Astrocyte (in vitro differentiated cells and primary cell): ENCODE measurements at regions not wholly inside any gene's neighbourhood (a gene's known extent, or its start where the extent isn't known, plus 50 kb on each side); places are given as distances from the start of the nearest gene placed in this dataset.
"Not testable (repeated sequence)": the region's sequence is repeated elsewhere in the genome, so short reads cannot be mapped to it uniquely, and the experiment has no call there.

Source experiments
- CTCF ChIP-seq: IDR thresholded peaks from 2 replicates; pipeline ENCODE4 v1.5.1; 2011; ENCODE audit warnings: low read depth, mild to moderate bottlenecking, inconsistent platforms, low read length, moderate library complexity; ENCODE audit not compliant: insufficient read depth
- EZH2 ChIP-seq: IDR thresholded peaks from 2 replicates; pipeline ENCODE4 v1.6.1; 2012; ENCODE audit warnings: mild to moderate bottlenecking, low read length, inconsistent platforms; ENCODE audit not compliant: insufficient read depth

- not testable (repeated sequence) for TF ChIP-seq CTCF, EZH2
These were observed 188.3 kb downstream of the NPIPB11 start for GRCh38 chr16:29218171-29218570.
